NCI-H526 treated with DMSO at 0.1 percent for 48 hours (cell line): ENCODE measurements at regions not wholly inside any gene's neighbourhood (a gene's known extent, or its start where the extent isn't known, plus 50 kb on each side); places are given as distances from the start of the nearest gene placed in this dataset.
"Not testable (repeated sequence)": the region's sequence is repeated elsewhere in the genome, so short reads cannot be mapped to it uniquely, and the experiment has no call there.

ENCODE experiments used
- DNase-seq: peaks from one replicate; lab custom pipeline; 2025; lab: John Stamatoyannopoulos, UW

GRCh38 chr2:216775043-216775453 lies 79.7 kb upstream of the IGFBP5 start:
- DNase-seq = no peak

GRCh38 chr2:216774620-216775019 lies 79.3 kb upstream of the IGFBP5 start:
- no peak for DNase-seq

GRCh38 chr2:216774180-216774579 lies 78.8 kb upstream of the IGFBP5 start:
- DNase-seq = no peak

GRCh38 chr2:216773072-216773471 lies 77.7 kb upstream of the IGFBP5 start:
- peak; percentile 28 for DNase-seq

GRCh38 chr2:216770717-216771116 lies 75.4 kb upstream of the IGFBP5 start:
- no peak for DNase-seq

- no peak for DNase-seq
Observed at GRCh38 chr2:216770050-216770449, 74.7 kb upstream of the IGFBP5 start.

- no peak for DNase-seq
Observed at GRCh38 chr2:216769626-216770025, 74.3 kb upstream of the IGFBP5 start.

GRCh38 chr2:216768908-216769411 lies 73.6 kb upstream of the IGFBP5 start:
- DNase-seq = no peak

GRCh38 chr2:216765761-216766262 lies 70.5 kb upstream of the IGFBP5 start:
- DNase-seq = no peak

- peak; percentile 31 for DNase-seq
Observed at GRCh38 chr2:216763396-216763795, 68.0 kb upstream of the IGFBP5 start.

GRCh38 chr2:216761809-216762208 lies 66.5 kb upstream of the IGFBP5 start:
- no peak for DNase-seq

- DNase-seq = no peak
Observed at GRCh38 chr2:216761133-216761532, 65.8 kb upstream of the IGFBP5 start.

GRCh38 chr2:216758256-216759155 lies 63.2 kb upstream of the IGFBP5 start:
- DNase-seq = no peak

- no peak for DNase-seq
Observed at GRCh38 chr2:216757532-216757931, 62.2 kb upstream of the IGFBP5 start.

- DNase-seq = no peak
Observed at GRCh38 chr2:216756435-216756834, 61.1 kb upstream of the IGFBP5 start.

- DNase-seq = no peak
Observed at GRCh38 chr2:216754812-216755211, 59.5 kb upstream of the IGFBP5 start.

- DNase-seq = no peak
Observed at GRCh38 chr2:216754336-216754735, 59.0 kb upstream of the IGFBP5 start.

GRCh38 chr2:216752855-216753505 lies 57.6 kb upstream of the IGFBP5 start:
- DNase-seq = no peak

GRCh38 chr2:216750750-216751149 lies 55.4 kb upstream of the IGFBP5 start:
- not testable (repeated sequence) for DNase-seq

- not testable (repeated sequence) for DNase-seq
Observed at GRCh38 chr2:216746268-216746667, 50.9 kb upstream of the IGFBP5 start.

- DNase-seq = no peak
Observed at GRCh38 chr2:216745453-216745852, 50.1 kb upstream of the IGFBP5 start.
